ENCODE measurements at regions not wholly inside any gene's neighbourhood (a gene's known extent, or its start where the extent isn't known, plus 50 kb on each side); places are given as distances from the start of the nearest gene placed in this dataset.
"Not testable (repeated sequence)": the region's sequence is repeated elsewhere in the genome, so short reads cannot be mapped to it uniquely, and the experiment has no call there.

- H3K27me3 ChIP-seq (ENCODE audit: insufficient read depth, low read length, poor library complexity): no peaks in the 10 kb centered on the region
- no peak overlapping the region for H3K56ac ChIP-seq (ENCODE audit: low read length)
- no peaks in the 10 kb centered on the region for H3K79me2 ChIP-seq (ENCODE audit: control insufficient read depth, insufficient read depth, low read length)
- no peak overlapping the region for H3K27ac ChIP-seq (ENCODE audit: low read depth, low read length)
- H2BK120ac ChIP-seq (ENCODE audit: low read depth, low read length): no peak overlapping the region
- no peaks in the 10 kb centered on the region for H3K79me1 ChIP-seq (ENCODE audit: low read length)
- no peak overlapping the region for H3K23ac ChIP-seq (ENCODE audit: low read length)
- WGBS (ENCODE audit: extremely low coverage, insufficient coverage, low lambda C conversion rate): no CpG with 5 or more reads among the region's 1 CpG
- no peak for DNase-seq
- H3K4ac ChIP-seq (ENCODE audit: low read depth, low read length): no peak overlapping the region
- no peak overlapping the region for H3K9ac ChIP-seq (ENCODE audit: low read length)
- no peak overlapping the region for H4K5ac ChIP-seq (ENCODE audit: low read length)
- H3K18ac ChIP-seq (ENCODE audit: low read length): no peak overlapping the region
- H2BK5ac ChIP-seq (ENCODE audit: low read length): no peak overlapping the region
- no peak overlapping the region for H3K4me2 ChIP-seq (ENCODE audit: low read length)
- no peak overlapping the region for H3K4me3 ChIP-seq (ENCODE audit: low read length)
- no peaks in the 10 kb centered on the region for H3K36me3 ChIP-seq (ENCODE audit: control insufficient read depth, insufficient read depth, low read length)
- no peak overlapping the region for H2AK5ac ChIP-seq (ENCODE audit: low read length)
- H4K8ac ChIP-seq (ENCODE audit: low read depth, low read length): no peak overlapping the region
- H2BK15ac ChIP-seq (replicated peaks; ENCODE audit: low read depth): no peak overlapping the region
- no peaks in the 10 kb centered on the region for H3K4me1 ChIP-seq (ENCODE audit: control insufficient read depth, low read depth, low read length)
These were observed 127.2 kb downstream of the DHRS2 start for GRCh38 chr14:23763394-23763793.

- H2AK5ac ChIP-seq (ENCODE audit: low read length): no peak overlapping the region
These were observed 130.7 kb downstream of the DHRS2 start for GRCh38 chr14:23766737-23767401.

GRCh38 chr14:23769221-23769728 is 133.1 kb downstream of the DHRS2 start:
- H3K27me3 ChIP-seq (ENCODE audit: insufficient read depth, low read length, poor library complexity); H3K18ac ChIP-seq (ENCODE audit: low read length); H3K4me3 ChIP-seq (ENCODE audit: low read length); H3K4me1 ChIP-seq (ENCODE audit: control insufficient read depth, low read depth, low read length); H3K79me1 ChIP-seq (ENCODE audit: low read length); H3K4ac ChIP-seq (ENCODE audit: low read depth, low read length); H2BK5ac ChIP-seq (ENCODE audit: low read length); H3K56ac ChIP-seq (ENCODE audit: low read length); H4K8ac ChIP-seq (ENCODE audit: low read depth, low read length); H3K36me3 ChIP-seq (ENCODE audit: control insufficient read depth, insufficient read depth, low read length); H3K27ac ChIP-seq (ENCODE audit: low read depth, low read length); DNase-seq; H3K4me2 ChIP-seq (ENCODE audit: low read length); H4K5ac ChIP-seq (ENCODE audit: low read length); H3K9ac ChIP-seq (ENCODE audit: low read length); H2AK5ac ChIP-seq (ENCODE audit: low read length); H3K23ac ChIP-seq (ENCODE audit: low read length); H2BK15ac ChIP-seq (replicated peaks; ENCODE audit: low read depth); H3K79me2 ChIP-seq (ENCODE audit: control insufficient read depth, insufficient read depth, low read length); H2BK120ac ChIP-seq (ENCODE audit: low read depth, low read length): not testable (repeated sequence)
- WGBS (ENCODE audit: extremely low coverage, insufficient coverage, low lambda C conversion rate): no CpG with 5 or more reads among the region's 9 CpGs

More at GRCh38 chr14:23766737-23767401, 130.7 kb downstream of the DHRS2 start:
- no peaks in the 10 kb centered on the region for H3K79me1 ChIP-seq (ENCODE audit: low read length)
- no peak overlapping the region for H3K4me3 ChIP-seq (ENCODE audit: low read length)
- H3K27ac ChIP-seq (ENCODE audit: low read depth, low read length): no peak overlapping the region
- WGBS (ENCODE audit: extremely low coverage, insufficient coverage, low lambda C conversion rate): no CpG with 5 or more reads among the region's 1 CpG
- H3K23ac ChIP-seq (ENCODE audit: low read length): no peak overlapping the region
- no peak overlapping the region for H2BK120ac ChIP-seq (ENCODE audit: low read depth, low read length)
- H3K27me3 ChIP-seq (ENCODE audit: insufficient read depth, low read length, poor library complexity): no peaks in the 10 kb centered on the region
- no peaks in the 10 kb centered on the region for H3K36me3 ChIP-seq (ENCODE audit: control insufficient read depth, insufficient read depth, low read length)
- H3K79me2 ChIP-seq (ENCODE audit: control insufficient read depth, insufficient read depth, low read length): no peaks in the 10 kb centered on the region
- no peak overlapping the region for H3K9ac ChIP-seq (ENCODE audit: low read length)
- H3K4ac ChIP-seq (ENCODE audit: low read depth, low read length): no peak overlapping the region
- H3K18ac ChIP-seq (ENCODE audit: low read length): no peak overlapping the region
- DNase-seq: no peak
- H2BK5ac ChIP-seq (ENCODE audit: low read length): no peak overlapping the region
- no peak overlapping the region for H4K8ac ChIP-seq (ENCODE audit: low read depth, low read length)
- no peak overlapping the region for H2BK15ac ChIP-seq (replicated peaks; ENCODE audit: low read depth)
- no peak overlapping the region for H3K4me2 ChIP-seq (ENCODE audit: low read length)
- H3K56ac ChIP-seq (ENCODE audit: low read length): no peak overlapping the region
- no peaks in the 10 kb centered on the region for H3K4me1 ChIP-seq (ENCODE audit: control insufficient read depth, low read depth, low read length)
- no peak overlapping the region for H4K5ac ChIP-seq (ENCODE audit: low read length)

- Histone ChIP-seq H2AK5ac (ENCODE audit: low read length) (no peak overlapping the region), H2BK5ac (ENCODE audit: low read length) (no peak overlapping the region), H3K27me3 (ENCODE audit: insufficient read depth, low read length, poor library complexity) (no peaks in the 10 kb centered on the region), H3K23ac (ENCODE audit: low read length) (no peak overlapping the region), H3K36me3 (ENCODE audit: control insufficient read depth, insufficient read depth, low read length) (no peaks in the 10 kb centered on the region), H3K4ac (ENCODE audit: low read depth, low read length) (no peak overlapping the region), H3K79me1 (ENCODE audit: low read length) (no peaks in the 10 kb centered on the region), H3K9ac (ENCODE audit: low read length) (no peak overlapping the region), H3K4me2 (ENCODE audit: low read length) (no peak overlapping the region), H3K18ac (ENCODE audit: low read length) (no peak overlapping the region), H3K27ac (ENCODE audit: low read depth, low read length) (no peak overlapping the region), H3K4me1 (ENCODE audit: control insufficient read depth, low read depth, low read length) (no peaks in the 10 kb centered on the region), H2BK120ac (ENCODE audit: low read depth, low read length) (no peak overlapping the region), H4K8ac (ENCODE audit: low read depth, low read length) (no peak overlapping the region), H4K5ac (ENCODE audit: low read length) (no peak overlapping the region), H2BK15ac (replicated peaks; ENCODE audit: low read depth) (no peak overlapping the region), H3K4me3 (ENCODE audit: low read length) (no peak overlapping the region), H3K79me2 (ENCODE audit: control insufficient read depth, insufficient read depth, low read length) (no peaks in the 10 kb centered on the region), H3K56ac (ENCODE audit: low read length) (no peak overlapping the region)
- DNase-seq: no peak
- no CpG with 5 or more reads among the region's 2 CpGs for WGBS (ENCODE audit: extremely low coverage, insufficient coverage, low lambda C conversion rate)
These were observed 137.8 kb downstream of the DHRS2 start for GRCh38 chr14:23773981-23774380.

GRCh38 chr14:23776296-23776695 is 140.1 kb downstream of the DHRS2 start:
- Histone ChIP-seq H3K27ac (ENCODE audit: low read depth, low read length) (no peak overlapping the region), H3K4me2 (ENCODE audit: low read length) (no peak overlapping the region), H3K18ac (ENCODE audit: low read length) (no peak overlapping the region), H2BK5ac (ENCODE audit: low read length) (no peak overlapping the region), H2BK120ac (ENCODE audit: low read depth, low read length) (no peak overlapping the region), H3K56ac (ENCODE audit: low read length) (no peak overlapping the region), H2BK15ac (replicated peaks; ENCODE audit: low read depth) (no peak overlapping the region), H3K79me1 (ENCODE audit: low read length) (no peaks in the 10 kb centered on the region), H4K8ac (ENCODE audit: low read depth, low read length) (no peak overlapping the region), H3K4ac (ENCODE audit: low read depth, low read length) (no peak overlapping the region), H3K79me2 (ENCODE audit: control insufficient read depth, insufficient read depth, low read length) (no peaks in the 10 kb centered on the region), H3K4me1 (ENCODE audit: control insufficient read depth, low read depth, low read length) (no peaks in the 10 kb centered on the region), H3K9ac (ENCODE audit: low read length) (no peak overlapping the region), H4K5ac (ENCODE audit: low read length) (no peak overlapping the region), H3K36me3 (ENCODE audit: control insufficient read depth, insufficient read depth, low read length) (no peaks in the 10 kb centered on the region), H3K23ac (ENCODE audit: low read length) (no peak overlapping the region), H2AK5ac (ENCODE audit: low read length) (no peak overlapping the region), H3K4me3 (ENCODE audit: low read length) (no peak overlapping the region), H3K27me3 (ENCODE audit: insufficient read depth, low read length, poor library complexity) (no peaks in the 10 kb centered on the region)
- WGBS (ENCODE audit: extremely low coverage, insufficient coverage, low lambda C conversion rate): no CpG with 5 or more reads among the region's 4 CpGs
- DNase-seq: no peak

- H3K4me3 ChIP-seq (ENCODE audit: low read length): no peak overlapping the region
- DNase-seq: no peak
- no peaks in the 10 kb centered on the region for H3K79me1 ChIP-seq (ENCODE audit: low read length)
- H3K23ac ChIP-seq (ENCODE audit: low read length): no peak overlapping the region
- H4K5ac ChIP-seq (ENCODE audit: low read length): no peak overlapping the region
- no peak overlapping the region for H2AK5ac ChIP-seq (ENCODE audit: low read length)
- H2BK5ac ChIP-seq (ENCODE audit: low read length): no peak overlapping the region
- H3K4ac ChIP-seq (ENCODE audit: low read depth, low read length): no peak overlapping the region
- H4K8ac ChIP-seq (ENCODE audit: low read depth, low read length): no peak overlapping the region
- H3K27me3 ChIP-seq (ENCODE audit: insufficient read depth, low read length, poor library complexity): no peaks in the 10 kb centered on the region
- no CpG with 5 or more reads among the region's 1 CpG for whole genome bisulfite sequencing (ENCODE audit: extremely low coverage, insufficient coverage, low lambda C conversion rate)
- H3K4me1 ChIP-seq (ENCODE audit: control insufficient read depth, low read depth, low read length): no peaks in the 10 kb centered on the region
- no peak overlapping the region for H2BK15ac ChIP-seq (replicated peaks; ENCODE audit: low read depth)
- H3K56ac ChIP-seq (ENCODE audit: low read length): no peak overlapping the region
- no peak overlapping the region for H3K4me2 ChIP-seq (ENCODE audit: low read length)
- H3K79me2 ChIP-seq (ENCODE audit: control insufficient read depth, insufficient read depth, low read length): no peaks in the 10 kb centered on the region
- H3K9ac ChIP-seq (ENCODE audit: low read length): no peak overlapping the region
- H3K36me3 ChIP-seq (ENCODE audit: control insufficient read depth, insufficient read depth, low read length): no peaks in the 10 kb centered on the region
- no peak overlapping the region for H2BK120ac ChIP-seq (ENCODE audit: low read depth, low read length)
- no peak overlapping the region for H3K18ac ChIP-seq (ENCODE audit: low read length)
- no peak overlapping the region for H3K27ac ChIP-seq (ENCODE audit: low read depth, low read length)
These were observed 149.0 kb downstream of the DHRS2 start for GRCh38 chr14:23785208-23785607.
